Renal cortical epithelial cell (primary cell): ENCODE measurements at regions not wholly inside any gene's neighbourhood (a gene's known extent, or its start where the extent isn't known, plus 50 kb on each side); places are given as distances from the start of the nearest gene placed in this dataset.

Experiments used
- DNase-seq: peaks from one replicate; pipeline ENCODE4 v3.0.0-alpha.2; 2011; ENCODE audit warnings: low read depth

GRCh38 chr10:31709476-31709875 lies 219.2 kb downstream of the ARHGAP12 start:
- DNase-seq: no peak

- DNase-seq: no peak
Observed at GRCh38 chr10:31709028-31709427, 219.6 kb downstream of the ARHGAP12 start.

GRCh38 chr10:31708474-31708873 lies 220.2 kb downstream of the ARHGAP12 start:
- DNase-seq: no peak

- no peak for DNase-seq
Observed at GRCh38 chr10:31708046-31708445, 220.6 kb downstream of the ARHGAP12 start.

GRCh38 chr10:31707093-31708039 lies 221.3 kb downstream of the ARHGAP12 start:
- peak; percentile 68 for DNase-seq

- DNase-seq: no peak
Observed at GRCh38 chr10:31706464-31707092, 222.1 kb downstream of the ARHGAP12 start.

- DNase-seq: no peak
Observed at GRCh38 chr10:31705136-31705535, 223.5 kb downstream of the ARHGAP12 start.

- DNase-seq: no peak
Observed at GRCh38 chr10:31704195-31704594, 224.4 kb downstream of the ARHGAP12 start.

- no peak for DNase-seq
Observed at GRCh38 chr10:31702954-31703353, 225.7 kb downstream of the ARHGAP12 start.

- no peak for DNase-seq
Observed at GRCh38 chr10:31702005-31702404, 226.6 kb downstream of the ARHGAP12 start.

GRCh38 chr10:31701546-31701945 lies 227.1 kb downstream of the ARHGAP12 start:
- DNase-seq: no peak

GRCh38 chr10:31700181-31700611 lies 228.4 kb downstream of the ARHGAP12 start:
- DNase-seq: no peak

- DNase-seq: no peak
Observed at GRCh38 chr10:31698181-31698830, 230.3 kb downstream of the ARHGAP12 start.

GRCh38 chr10:31697271-31698180 lies 231.1 kb downstream of the ARHGAP12 start:
- DNase-seq: peak; percentile 25

GRCh38 chr10:31694929-31695837 lies 233.4 kb downstream of the ARHGAP12 start:
- no peak for DNase-seq

- DNase-seq: no peak
Observed at GRCh38 chr10:31694126-31694685, 234.4 kb downstream of the ARHGAP12 start.

- no peak for DNase-seq
Observed at GRCh38 chr10:31693491-31693890, 235.1 kb downstream of the ARHGAP12 start.

- no peak for DNase-seq
Observed at GRCh38 chr10:31689233-31689632, 239.4 kb downstream of the ARHGAP12 start.

GRCh38 chr10:31687663-31688482 lies 240.8 kb downstream of the ARHGAP12 start:
- no peak for DNase-seq
